ENCODE measurements at regions not wholly inside any gene's neighbourhood (a gene's known extent, or its start where the extent isn't known, plus 50 kb on each side); places are given as distances from the start of the nearest gene placed in this dataset.

DNA sequence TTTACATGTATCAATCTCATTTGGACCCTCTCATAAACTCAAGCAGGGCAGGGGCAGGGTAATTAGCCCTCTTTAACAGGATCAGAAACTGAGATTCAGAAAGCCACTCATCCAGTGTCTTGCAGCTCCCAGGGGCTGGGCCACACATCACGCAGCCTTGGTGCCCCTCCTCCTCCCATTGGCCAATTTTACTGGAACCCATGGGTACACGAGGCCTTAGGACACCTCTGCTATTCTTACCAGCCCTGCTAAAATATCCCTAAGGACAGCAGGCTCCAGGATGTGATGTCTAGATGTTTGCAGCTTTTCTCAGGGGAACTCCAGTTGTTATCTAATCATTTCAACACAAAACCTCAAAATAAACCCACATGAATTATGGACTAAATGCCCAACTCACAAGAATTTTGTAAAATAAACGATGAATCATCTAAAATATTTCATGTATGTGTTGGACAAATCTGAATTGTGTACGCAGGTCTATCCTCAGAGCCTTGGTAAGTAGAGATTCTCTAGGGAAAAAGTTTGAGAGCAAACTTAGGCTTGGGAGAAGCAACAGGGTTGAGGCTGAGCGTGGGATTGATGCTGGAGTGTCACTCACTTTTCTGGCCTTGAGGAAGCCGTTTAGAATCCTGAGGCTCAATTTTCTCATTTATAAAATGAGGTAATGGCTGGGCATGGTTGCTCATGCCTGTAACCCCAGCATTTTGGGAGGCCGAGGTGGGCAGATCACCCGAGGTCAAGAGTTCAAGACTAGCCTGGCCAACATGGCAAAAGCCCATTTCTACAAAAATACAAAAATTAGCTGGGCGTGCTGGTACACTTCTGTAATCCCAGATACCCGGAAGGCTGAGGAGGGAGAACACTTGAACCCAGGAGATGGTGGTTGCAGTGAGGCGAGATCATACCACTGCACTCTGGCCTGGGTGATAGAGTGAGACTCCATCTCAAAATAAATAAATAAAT is 69.7 kb upstream of the TNS3 start:
- TF ChIP-seq, protein P1, sequence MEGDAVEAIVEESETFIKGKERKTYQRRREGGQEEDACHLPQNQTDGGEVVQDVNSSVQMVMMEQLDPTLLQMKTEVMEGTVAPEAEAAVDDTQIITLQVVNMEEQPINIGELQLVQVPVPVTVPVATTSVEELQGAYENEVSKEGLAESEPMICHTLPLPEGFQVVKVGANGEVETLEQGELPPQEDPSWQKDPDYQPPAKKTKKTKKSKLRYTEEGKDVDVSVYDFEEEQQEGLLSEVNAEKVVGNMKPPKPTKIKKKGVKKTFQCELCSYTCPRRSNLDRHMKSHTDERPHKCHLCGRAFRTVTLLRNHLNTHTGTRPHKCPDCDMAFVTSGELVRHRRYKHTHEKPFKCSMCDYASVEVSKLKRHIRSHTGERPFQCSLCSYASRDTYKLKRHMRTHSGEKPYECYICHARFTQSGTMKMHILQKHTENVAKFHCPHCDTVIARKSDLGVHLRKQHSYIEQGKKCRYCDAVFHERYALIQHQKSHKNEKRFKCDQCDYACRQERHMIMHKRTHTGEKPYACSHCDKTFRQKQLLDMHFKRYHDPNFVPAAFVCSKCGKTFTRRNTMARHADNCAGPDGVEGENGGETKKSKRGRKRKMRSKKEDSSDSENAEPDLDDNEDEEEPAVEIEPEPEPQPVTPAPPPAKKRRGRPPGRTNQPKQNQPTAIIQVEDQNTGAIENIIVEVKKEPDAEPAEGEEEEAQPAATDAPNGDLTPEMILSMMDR (IDR thresholded peaks at IDR 0.05), result no peak
- TF ChIP-seq POLR2A (IDR thresholded peaks at IDR 0.05), result no peak
